ENCODE measurements at regions not wholly inside any gene's neighbourhood (a gene's known extent, or its start where the extent isn't known, plus 50 kb on each side); places are given as distances from the start of the nearest gene placed in this dataset.

GRCh38 chr5:51279983-51280706 lies 103.1 kb upstream of the ISL1 start:
- no peak for DNase-seq

- no peak for DNase-seq
Observed at GRCh38 chr5:51286046-51286445, 97.2 kb upstream of the ISL1 start.

GRCh38 chr5:51302343-51302742 lies 80.9 kb upstream of the ISL1 start:
- no peak for DNase-seq

GRCh38 chr5:51326844-51327243 lies 56.4 kb upstream of the ISL1 start:
- DNase-seq: no peak

All from stimulated activated CD4-positive, alpha-beta T cell treated with anti-CD3 and anti-CD28 coated beads, Interleukin-4, amount 100 ng/mL, for 24 hours (primary cell).